ENCODE measurements at regions not wholly inside any gene's neighbourhood (a gene's known extent, or its start where the extent isn't known, plus 50 kb on each side); places are given as distances from the start of the nearest gene placed in this dataset.

GRCh38 chr14:48430805-48431204 lies 755.4 kb upstream of the MDGA2 start (continued):
- TF ChIP-seq ZNF777 (tag by site-specific recombination; IDR thresholded peaks at IDR 0.05; ENCODE audit: borderline replicate concordance) (no peak), KLF1 (tag by site-specific recombination; IDR thresholded peaks at IDR 0.05) (no peak), ZNF175 (tag by site-specific recombination; IDR thresholded peaks at IDR 0.05) (no peak), ZSCAN23 (tag by site-specific recombination; IDR thresholded peaks at IDR 0.05) (no peak), ZNF621 (tag by site-specific recombination; IDR thresholded peaks at IDR 0.05) (no peak), ZNF37A (tag by site-specific recombination; IDR thresholded peaks at IDR 0.05) (no peak), ZNF221 (tag by site-specific recombination; IDR thresholded peaks at IDR 0.05; ENCODE audit: borderline replicate concordance) (no peak), PRDM2 (tag by site-specific recombination; IDR thresholded peaks at IDR 0.05; ENCODE audit: borderline replicate concordance) (no peak), ZNF785 (tag by site-specific recombination; IDR thresholded peaks at IDR 0.05) (no peak)

- Histone ChIP-seq H3K4me1 (ENCODE audit: control insufficient read depth, insufficient read depth, low read length) (no peaks in the 10 kb centered on the region), H3K36me3 (ENCODE audit: control insufficient read depth in 2 of 2, insufficient read depth in 1 of 2, low read length in 2 of 2) (no peaks in the 10 kb centered on the region), H3K27ac (ENCODE audit: extremely low read depth, low read depth, low read length) (no peak overlapping the region), H3K4me3 (ENCODE audit: low read depth, low read length) (no peak overlapping the region), H3K9me3 (ENCODE audit: control insufficient read depth, insufficient read depth, low read depth, low read length) (no peaks in the 10 kb centered on the region)
- ChIA-PET POLR2A (no interaction called here), CTCF (no interaction called here)
- TF ChIP-seq KLF17 (tag by site-specific recombination; IDR thresholded peaks at IDR 0.05), result no peak
- no peak for TF ChIP-seq ZNF624 (tag by site-specific recombination; IDR thresholded peaks at IDR 0.05)
- TF ChIP-seq ZNF530 (tag by site-specific recombination; IDR thresholded peaks at IDR 0.05; ENCODE audit: low read depth), result no peak
- no peak for TF ChIP-seq ZNF513 (tag by site-specific recombination; IDR thresholded peaks at IDR 0.05)
- no peak for TF ChIP-seq SCRT2 (tag by site-specific recombination; IDR thresholded peaks at IDR 0.05)
- TF ChIP-seq ZNF121 (tag by site-specific recombination; IDR thresholded peaks at IDR 0.05), result no peak
- TF ChIP-seq GLI2 (tag by site-specific recombination; IDR thresholded peaks at IDR 0.05; ENCODE audit: borderline replicate concordance, low read depth), result no peak
- TF ChIP-seq ATF2 (tag by site-specific recombination; IDR thresholded peaks at IDR 0.05; ENCODE audit: low read depth), result no peak
- TF ChIP-seq SP3 (tag by site-specific recombination; IDR thresholded peaks at IDR 0.05), result no peak
- TF ChIP-seq ZFP37 (tag by site-specific recombination; IDR thresholded peaks at IDR 0.05), result no peak
- no peak for TF ChIP-seq MZF1 (tag by site-specific recombination; IDR thresholded peaks at IDR 0.05; ENCODE audit: borderline replicate concordance)
- no peak for TF ChIP-seq ZSCAN5A (tag by site-specific recombination; IDR thresholded peaks at IDR 0.05)
- TF ChIP-seq EGR2 (tag by site-specific recombination; IDR thresholded peaks at IDR 0.05; ENCODE audit: low read depth), result no peak
- no peak for TF ChIP-seq ZNF501 (tag by site-specific recombination; IDR thresholded peaks at IDR 0.05)
These were observed 754.1 kb upstream of the MDGA2 start for GRCh38 chr14:48429512-48429911.
